GM12891 (cell line): ENCODE measurements at regions not wholly inside any gene's neighbourhood (a gene's known extent, or its start where the extent isn't known, plus 50 kb on each side); places are given as distances from the start of the nearest gene placed in this dataset.

ENCODE experiments used
- DNase-seq: peaks from one replicate; pipeline ENCODE4 v3.0.0; 2011; ENCODE audit warnings: low spot score; ENCODE audit not compliant: insufficient read length
- FAIRE-seq: peaks from 2 replicates; lab custom pipeline; 2011; peaks lifted over from hg19 to GRCh38; lab: Jason Lieb, UNC
- PAX5 ChIP-seq: IDR thresholded peaks from 2 replicates; pipeline ENCODE4 v1.6.1; 2011; ENCODE audit warnings: low read length, moderate library complexity, mild to moderate bottlenecking; ENCODE audit not compliant: insufficient read depth, severe bottlenecking
- POLR2A ChIP-seq: IDR thresholded peaks from 2 replicates; pipeline ENCODE4 v1.6.1; 2011; ENCODE audit warnings: low read depth, low read length, control low read depth
- POLR2AphosphoS5 ChIP-seq: IDR thresholded peaks from 2 replicates; pipeline ENCODE4 v1.6.1; 2011; ENCODE audit warnings: low read depth, low read length, control low read depth
- POU2F2 ChIP-seq: IDR thresholded peaks from 2 replicates; pipeline ENCODE4 v1.6.1; 2011; ENCODE audit warnings: low read depth, mild to moderate bottlenecking, control low read depth, low read length, moderate library complexity
- SPI1 ChIP-seq: IDR thresholded peaks from 2 replicates; pipeline ENCODE4 v1.6.1; 2011; ENCODE audit warnings: low read depth, low read length, control low read depth
- TAF1 ChIP-seq: IDR thresholded peaks from 2 replicates; pipeline ENCODE4 v1.6.1; 2011; ENCODE audit warnings: low read depth, low read length, control low read depth

- DNase-seq (no peak), FAIRE-seq (no peak)
- TF ChIP-seq SPI1: no peak
- TF ChIP-seq TAF1: no peak
- no peak for TF ChIP-seq PAX5
- no peak for TF ChIP-seq POLR2A
- no peak for TF ChIP-seq POU2F2
- TF ChIP-seq POLR2AphosphoS5: no peak
Observed at GRCh38 chr11:106322106-106322505, 244.6 kb downstream of the AASDHPPT start.

- DNase-seq (no peak), FAIRE-seq (no peak)
- TF ChIP-seq TAF1 (no peak), POU2F2 (no peak), PAX5 (no peak), SPI1 (no peak), POLR2A (no peak), POLR2AphosphoS5 (no peak)
Observed at GRCh38 chr11:106326087-106326486, 248.6 kb downstream of the AASDHPPT start.

GRCh38 chr11:106327134-106327533 lies 249.7 kb downstream of the AASDHPPT start:
- FAIRE-seq (no peak), DNase-seq (no peak)
- TF ChIP-seq POLR2AphosphoS5 (no peak), POU2F2 (no peak), PAX5 (no peak), POLR2A (no peak), SPI1 (no peak), TAF1 (no peak)

GRCh38 chr11:106327637-106328036 lies 250.2 kb downstream of the AASDHPPT start:
- no peak for TF ChIP-seq POU2F2
- no peak for TF ChIP-seq SPI1
- FAIRE-seq: no peak
- no peak for DNase-seq

- no peak for DNase-seq
- TF ChIP-seq POLR2AphosphoS5: no peak
- TF ChIP-seq POLR2A: no peak
- FAIRE-seq: no peak
Observed at GRCh38 chr11:106329273-106330018, 252.0 kb downstream of the AASDHPPT start.

- no peak for DNase-seq
- TF ChIP-seq POU2F2 (no peak), SPI1 (no peak), POLR2A (no peak)
- FAIRE-seq: no peak
Observed at GRCh38 chr11:106331176-106331575, 253.7 kb downstream of the AASDHPPT start.

- DNase-seq (no peak), FAIRE-seq (no peak)
- no peak for TF ChIP-seq PAX5
- TF ChIP-seq POU2F2: no peak
- TF ChIP-seq TAF1: no peak
- TF ChIP-seq POLR2AphosphoS5: no peak
- TF ChIP-seq SPI1: no peak
- TF ChIP-seq POLR2A: no peak
Observed at GRCh38 chr11:106333678-106334077, 256.2 kb downstream of the AASDHPPT start.

- FAIRE-seq (no peak), DNase-seq (no peak)
- TF ChIP-seq TAF1: no peak
Observed at GRCh38 chr11:106344394-106344793, 266.9 kb downstream of the AASDHPPT start.

GRCh38 chr11:106344966-106345365 lies 267.5 kb downstream of the AASDHPPT start:
- DNase-seq (no peak), FAIRE-seq (no peak)
- TF ChIP-seq POLR2A: no peak
- TF ChIP-seq POU2F2: no peak
- no peak for TF ChIP-seq PAX5
- no peak for TF ChIP-seq SPI1
- no peak for TF ChIP-seq TAF1
- no peak for TF ChIP-seq POLR2AphosphoS5

GRCh38 chr11:106353031-106353430 lies 275.6 kb downstream of the AASDHPPT start:
- FAIRE-seq (no peak), DNase-seq (no peak)
- TF ChIP-seq POU2F2 (no peak), PAX5 (no peak), POLR2A (no peak), SPI1 (no peak), POLR2AphosphoS5 (no peak), TAF1 (no peak)

- no peak for DNase-seq
- no peak for FAIRE-seq
- no peak for TF ChIP-seq POLR2A
- TF ChIP-seq SPI1: no peak
- no peak for TF ChIP-seq POU2F2
- no peak for TF ChIP-seq TAF1
- no peak for TF ChIP-seq POLR2AphosphoS5
- TF ChIP-seq PAX5: no peak
Observed at GRCh38 chr11:106369224-106369623, 291.8 kb downstream of the AASDHPPT start.

- FAIRE-seq (no peak), DNase-seq (no peak)
- TF ChIP-seq SPI1: no peak
- no peak for TF ChIP-seq TAF1
- TF ChIP-seq POLR2A: no peak
- TF ChIP-seq POLR2AphosphoS5: no peak
- TF ChIP-seq POU2F2: no peak
- no peak for TF ChIP-seq PAX5
Observed at GRCh38 chr11:106378513-106379179, 301.2 kb downstream of the AASDHPPT start.
